ENCODE measurements at regions not wholly inside any gene's neighbourhood (a gene's known extent, or its start where the extent isn't known, plus 50 kb on each side); places are given as distances from the start of the nearest gene placed in this dataset.
"Not testable (repeated sequence)": the region's sequence is repeated elsewhere in the genome, so short reads cannot be mapped to it uniquely, and the experiment has no call there.

- no peak for DNase-seq (ENCODE audit: low read depth in 2 of 2)
Observed at GRCh38 chr1:96178053-96178452, 543.5 kb upstream of the PTBP2 start.

GRCh38 chr1:96183485-96183884, 538.1 kb upstream of the PTBP2 start:
- no peak for DNase-seq (ENCODE audit: low read depth in 2 of 2)

GRCh38 chr1:96183928-96184327, 537.7 kb upstream of the PTBP2 start:
- DNase-seq (ENCODE audit: low read depth in 2 of 2) = no peak

GRCh38 chr1:96185181-96185580, 536.4 kb upstream of the PTBP2 start:
- DNase-seq (ENCODE audit: low read depth in 2 of 2) = no peak

GRCh38 chr1:96187020-96187419, 534.6 kb upstream of the PTBP2 start:
- no peak for DNase-seq (ENCODE audit: low read depth in 2 of 2)

GRCh38 chr1:96191165-96191564, 530.4 kb upstream of the PTBP2 start:
- DNase-seq (ENCODE audit: low read depth in 2 of 2) = no peak

GRCh38 chr1:96206451-96206850, 515.1 kb upstream of the PTBP2 start:
- no peak for DNase-seq (ENCODE audit: low read depth in 2 of 2)

GRCh38 chr1:96207936-96208335, 513.6 kb upstream of the PTBP2 start:
- no peak for DNase-seq (ENCODE audit: low read depth in 2 of 2)

GRCh38 chr1:96208428-96208827, 513.2 kb upstream of the PTBP2 start:
- DNase-seq (ENCODE audit: low read depth in 2 of 2) = no peak

- DNase-seq (ENCODE audit: low read depth in 2 of 2) = no peak
Observed at GRCh38 chr1:96210054-96210453, 511.5 kb upstream of the PTBP2 start.

- DNase-seq (ENCODE audit: low read depth in 2 of 2) = no peak
Observed at GRCh38 chr1:96211202-96211601, 510.4 kb upstream of the PTBP2 start.

- DNase-seq (ENCODE audit: low read depth in 2 of 2) = no peak
Observed at GRCh38 chr1:96214982-96215381, 506.6 kb upstream of the PTBP2 start.

- no peak for DNase-seq (ENCODE audit: low read depth in 2 of 2)
Observed at GRCh38 chr1:96220651-96221050, 500.9 kb upstream of the PTBP2 start.

GRCh38 chr1:96222701-96223100, 498.9 kb upstream of the PTBP2 start:
- no peak for DNase-seq (ENCODE audit: low read depth in 2 of 2)

GRCh38 chr1:96224229-96224628, 497.4 kb upstream of the PTBP2 start:
- DNase-seq (ENCODE audit: low read depth in 2 of 2) = not testable (repeated sequence)

GRCh38 chr1:96233422-96233821, 488.2 kb upstream of the PTBP2 start:
- DNase-seq (ENCODE audit: low read depth in 2 of 2) = no peak

GRCh38 chr1:96234299-96234698, 487.3 kb upstream of the PTBP2 start:
- DNase-seq (ENCODE audit: low read depth in 2 of 2) = no peak

GRCh38 chr1:96236156-96236739, 485.3 kb upstream of the PTBP2 start:
- DNase-seq (ENCODE audit: low read depth in 2 of 2) = no peak

- DNase-seq (ENCODE audit: low read depth in 2 of 2) = no peak
Observed at GRCh38 chr1:96238426-96238825, 483.2 kb upstream of the PTBP2 start.

- no peak for DNase-seq (ENCODE audit: low read depth in 2 of 2)
Observed at GRCh38 chr1:96240438-96240837, 481.1 kb upstream of the PTBP2 start.

- DNase-seq (ENCODE audit: low read depth in 2 of 2) = no peak
Observed at GRCh38 chr1:96253246-96254035, 468.1 kb upstream of the PTBP2 start.

- no peak for DNase-seq (ENCODE audit: low read depth in 2 of 2)
Observed at GRCh38 chr1:96256130-96256790, 465.3 kb upstream of the PTBP2 start.

- no peak for DNase-seq (ENCODE audit: low read depth in 2 of 2)
Observed at GRCh38 chr1:96259399-96259798, 462.2 kb upstream of the PTBP2 start.

Measured in stimulated activated CD8-positive, alpha-beta memory T cell treated with anti-CD3 and anti-CD28 coated beads, Interleukin-15, amount 100 ng/mL, for 48 hours (primary cell).